ENCODE measurements at regions not wholly inside any gene's neighbourhood (a gene's known extent, or its start where the extent isn't known, plus 50 kb on each side); places are given as distances from the start of the nearest gene placed in this dataset.
"Not testable (repeated sequence)": the region's sequence is repeated elsewhere in the genome, so short reads cannot be mapped to it uniquely, and the experiment has no call there.

GRCh38 chr2:234378958-234379357, 117.9 kb downstream of the ARL4C start:
- CTCF ChIA-PET, ATAC-seq, H3K27ac Mint-ChIP-seq: not testable (repeated sequence)

GRCh38 chr2:234378440-234378839, 118.4 kb downstream of the ARL4C start:
- CTCF ChIA-PET = interaction anchor here (1.3 kb wide), 1 partner anchor 10 kb away, joined by 8 read pairs; no protein-coding TSS in a partner anchor
- Mint-ChIP-seq H3K27me3 (no peaks in the 10 kb centered on the region), H3K27ac (no peak overlapping the region), H3K4me3 (no peak overlapping the region), H3K9me3 (ENCODE audit: low read depth) (no peaks in the 10 kb centered on the region), H3K4me1 (peaks cover 12% of the 10 kb centered on the region), H3K36me3 (peaks cover 8% of the 10 kb centered on the region)
- DNase-seq (no peak), ATAC-seq (no peak)

More at GRCh38 chr2:234378958-234379357, 117.9 kb downstream of the ARL4C start:
- H3K27me3 Mint-ChIP-seq; H3K9me3 Mint-ChIP-seq (ENCODE audit: low read depth); H3K36me3 Mint-ChIP-seq; DNase-seq; H3K4me1 Mint-ChIP-seq; H3K4me3 Mint-ChIP-seq: not testable (repeated sequence)

GRCh38 chr2:234377761-234378391, 119.0 kb downstream of the ARL4C start:
- H3K4me3 Mint-ChIP-seq = no peak overlapping the region
- peaks cover 18% of the 10 kb centered on the region for H3K4me1 Mint-ChIP-seq

DNA sequence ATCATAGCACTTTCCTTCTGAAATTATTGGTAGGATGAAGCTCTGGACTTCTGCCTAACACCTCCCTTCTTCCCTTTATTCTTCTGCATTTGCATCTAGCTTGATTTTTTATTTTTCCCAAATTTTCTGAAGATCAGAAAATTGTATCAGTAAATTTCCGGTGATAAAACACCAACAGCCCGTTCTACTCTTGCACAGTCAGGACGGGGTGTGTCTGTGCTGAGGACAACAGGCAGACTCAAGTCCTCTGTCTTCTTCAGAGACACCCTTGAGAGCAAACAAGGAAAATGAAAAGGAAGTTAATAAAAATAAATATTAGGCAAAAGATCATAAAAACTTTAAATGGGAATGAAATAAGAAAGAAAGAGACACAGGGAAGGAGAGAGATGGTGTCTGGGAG, 120.7 kb downstream of the ARL4C start:
- CTCF ChIA-PET = no interaction called here
- no peak overlapping the region for H3K27ac Mint-ChIP-seq

More at GRCh38 chr2:234377761-234378391, 119.0 kb downstream of the ARL4C start:
- ATAC-seq = no peak
- no peak overlapping the region for H3K27ac Mint-ChIP-seq
- peaks cover 6% of the 10 kb centered on the region for H3K36me3 Mint-ChIP-seq
- CTCF ChIA-PET = interaction anchor here (1.3 kb wide), 1 partner anchor 9 kb away, joined by 8 read pairs; no protein-coding TSS in a partner anchor
- no peaks in the 10 kb centered on the region for H3K9me3 Mint-ChIP-seq (ENCODE audit: low read depth)
- DNase-seq = no peak
- H3K27me3 Mint-ChIP-seq = no peaks in the 10 kb centered on the region

DNA sequence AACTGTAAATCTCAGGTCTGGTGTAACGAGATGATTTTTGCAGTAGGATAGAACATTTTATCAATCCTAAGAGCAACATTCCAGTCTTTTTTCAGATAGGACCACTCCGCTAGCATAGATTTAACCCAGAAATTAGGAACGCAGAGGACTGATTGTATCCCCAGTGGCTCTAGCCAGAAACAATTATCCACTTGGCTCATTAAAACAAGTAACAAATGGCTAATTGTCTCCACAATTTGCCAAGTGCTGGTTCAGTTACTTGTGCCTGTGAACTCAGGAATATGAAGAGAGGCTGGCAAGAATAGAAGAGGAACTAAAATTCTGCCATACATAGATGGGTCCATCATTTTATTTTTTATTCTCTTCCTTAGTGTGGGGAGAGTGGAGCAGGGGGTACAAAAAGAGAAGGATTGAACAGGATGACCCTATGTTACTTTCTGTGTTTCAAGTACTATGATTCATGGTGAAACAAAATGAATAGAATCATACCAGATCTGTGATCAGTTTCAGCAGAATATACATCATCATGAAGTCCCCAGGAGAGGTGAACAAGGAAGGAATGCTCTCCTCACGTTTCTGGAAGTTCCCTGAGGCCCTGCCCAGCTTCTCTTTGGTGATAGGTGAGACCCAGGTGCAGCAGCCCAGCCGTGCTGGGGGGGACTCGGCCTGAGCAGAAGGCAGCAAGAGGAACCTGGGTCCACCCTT, 121.6 kb downstream of the ARL4C start:
- Mint-ChIP-seq H3K27me3 (no peaks in the 10 kb centered on the region), H3K27ac (no peak overlapping the region), H3K36me3 (peaks cover 6% of the 10 kb centered on the region), H3K9me3 (ENCODE audit: low read depth) (no peaks in the 10 kb centered on the region), H3K4me3 (no peak overlapping the region), H3K4me1 (peaks cover 41% of the 10 kb centered on the region)
- no peak for DNase-seq
- CTCF ChIA-PET = interaction anchor here (1.3 kb wide), 1 partner anchor 18 kb away, joined by 3 read pairs; no protein-coding TSS in a partner anchor
- ATAC-seq = no peak

More for the DNA sequence above, 120.7 kb downstream of the ARL4C start:
- peaks cover 6% of the 10 kb centered on the region for H3K36me3 Mint-ChIP-seq
- DNase-seq = no peak
- H3K9me3 Mint-ChIP-seq (ENCODE audit: low read depth) = no peaks in the 10 kb centered on the region
- ATAC-seq = no peak
- no peaks in the 10 kb centered on the region for H3K27me3 Mint-ChIP-seq
- peaks cover 33% of the 10 kb centered on the region for H3K4me1 Mint-ChIP-seq
- no peak overlapping the region for H3K4me3 Mint-ChIP-seq

DNA sequence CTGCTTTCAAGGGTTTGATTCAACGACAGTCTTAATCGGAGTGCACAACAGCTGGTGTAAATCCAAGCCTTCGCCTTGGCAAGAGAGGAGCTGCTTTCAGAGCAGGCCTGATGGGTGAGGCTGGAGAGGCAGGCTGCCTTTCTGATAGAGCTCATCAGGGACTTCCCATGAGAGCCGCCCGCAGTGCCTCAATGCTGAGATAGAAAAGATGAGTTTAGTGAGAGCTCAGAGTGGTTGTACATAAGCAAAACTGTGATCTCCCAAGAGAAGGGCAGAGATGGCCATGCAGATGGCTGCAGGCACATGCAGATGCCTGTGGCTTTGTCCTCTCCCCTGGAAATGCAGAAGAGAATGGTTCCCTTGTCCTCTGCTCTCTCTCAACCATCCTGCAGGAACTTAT, 122.1 kb downstream of the ARL4C start:
- DNase-seq = no peak
- H3K4me1 Mint-ChIP-seq = peaks cover 47% of the 10 kb centered on the region
- peaks cover 6% of the 10 kb centered on the region for H3K36me3 Mint-ChIP-seq
- no peak for ATAC-seq
- H3K9me3 Mint-ChIP-seq (ENCODE audit: low read depth) = no peaks in the 10 kb centered on the region
- CTCF ChIA-PET = interaction anchor here (0.9 to 1.3 kb wide), 2 partner anchors 18 to 84 kb away, joined by 3 read pairs; no protein-coding TSS in a partner anchor
- no peak overlapping the region for H3K4me3 Mint-ChIP-seq
- no peak overlapping the region for H3K27ac Mint-ChIP-seq
- H3K27me3 Mint-ChIP-seq = no peaks in the 10 kb centered on the region

GRCh38 chr2:234374150-234374508, 122.8 kb downstream of the ARL4C start:
- no peaks in the 10 kb centered on the region for H3K27me3 Mint-ChIP-seq
- peaks cover 52% of the 10 kb centered on the region for H3K4me1 Mint-ChIP-seq
- no peaks in the 10 kb centered on the region for H3K9me3 Mint-ChIP-seq (ENCODE audit: low read depth)
- peaks cover 4% of the 10 kb centered on the region for H3K36me3 Mint-ChIP-seq
- CTCF ChIA-PET = interaction anchor here (0.9 to 1.3 kb wide), 3 partner anchors 12 to 85 kb away, joined by 3 read pairs; no protein-coding TSS in a partner anchor
- ATAC-seq (no peak), DNase-seq (no peak)
- no peak overlapping the region for H3K27ac Mint-ChIP-seq
- no peak overlapping the region for H3K4me3 Mint-ChIP-seq

- H3K4me3 Mint-ChIP-seq = no peak overlapping the region
- H3K36me3 Mint-ChIP-seq = no peaks in the 10 kb centered on the region
- H3K27ac Mint-ChIP-seq = peak overlapping the region; percentile 65
- H3K9me3 Mint-ChIP-seq (ENCODE audit: low read depth) = no peaks in the 10 kb centered on the region
- H3K27me3 Mint-ChIP-seq = no peaks in the 10 kb centered on the region
- DNase-seq = no peak
- peaks cover 58% of the 10 kb centered on the region for H3K4me1 Mint-ChIP-seq
- no peak for ATAC-seq
- CTCF ChIA-PET = interaction anchor here (0.8 to 1.3 kb wide), 6 partner anchors 11 to 238 kb away, joined by 3 read pairs; no protein-coding TSS in a partner anchor
These were observed 123.3 kb downstream of the ARL4C start for GRCh38 chr2:234373481-234374149.

DNA sequence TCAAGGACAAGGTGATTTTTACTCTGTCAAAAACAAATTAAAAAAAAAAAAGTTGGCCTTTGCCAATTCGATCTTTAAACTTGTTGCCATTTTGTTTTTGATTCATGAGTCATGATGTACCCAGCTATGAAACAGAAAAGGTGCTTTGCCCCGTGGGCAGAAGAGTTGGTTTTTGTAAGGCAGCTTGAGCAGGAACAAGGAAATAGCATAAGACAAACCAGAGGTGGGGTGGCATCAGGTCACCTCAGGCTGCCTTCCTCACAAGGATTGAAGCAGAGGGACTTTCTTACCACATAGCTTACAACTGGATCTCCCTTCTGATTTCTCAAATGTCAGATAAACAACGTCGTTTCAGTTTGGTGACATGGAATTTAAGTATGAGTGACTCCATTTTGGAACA, 123.8 kb downstream of the ARL4C start:
- no peak for DNase-seq
- no peak for ATAC-seq
- Mint-ChIP-seq H3K4me3 (no peak overlapping the region), H3K36me3 (peaks cover 3% of the 10 kb centered on the region), H3K27me3 (no peaks in the 10 kb centered on the region), H3K27ac (peak overlapping the region; percentile 65), H3K4me1 (peaks cover 63% of the 10 kb centered on the region), H3K9me3 (ENCODE audit: low read depth) (no peaks in the 10 kb centered on the region)
- CTCF ChIA-PET = interaction anchor here (0.8 to 1.4 kb wide), 6 partner anchors 19 to 238 kb away, joined by 3 read pairs; no protein-coding TSS in a partner anchor

GRCh38 chr2:234372506-234372905, 124.4 kb downstream of the ARL4C start:
- no peak for ATAC-seq
- H3K4me1 Mint-ChIP-seq = peaks cover 69% of the 10 kb centered on the region
- H3K9me3 Mint-ChIP-seq (ENCODE audit: low read depth) = no peaks in the 10 kb centered on the region
- peak overlapping the region; percentile 28 for H3K4me3 Mint-ChIP-seq
- DNase-seq = no peak
- peak overlapping the region; percentile 76 for H3K27ac Mint-ChIP-seq
- CTCF ChIA-PET = interaction anchor here (0.9 to 1.6 kb wide), 8 partner anchors 10 to 237 kb away, joined by 3 to 4 read pairs (median 3); no protein-coding TSS in a partner anchor
- peaks cover 3% of the 10 kb centered on the region for H3K36me3 Mint-ChIP-seq
- no peaks in the 10 kb centered on the region for H3K27me3 Mint-ChIP-seq

- H3K27ac Mint-ChIP-seq = peak overlapping the region; percentile 85
- peaks cover 74% of the 10 kb centered on the region for H3K4me1 Mint-ChIP-seq
- CTCF ChIA-PET = interaction anchor here (0.7 to 2.1 kb wide), 15 partner anchors 9 to 176 kb away, joined by 3 to 12 read pairs (median 5); no protein-coding TSS in a partner anchor
- no peaks in the 10 kb centered on the region for H3K27me3 Mint-ChIP-seq
- no peaks in the 10 kb centered on the region for H3K9me3 Mint-ChIP-seq (ENCODE audit: low read depth)
- H3K4me3 Mint-ChIP-seq = peak overlapping the region; percentile 36
- peak; percentile 77 for DNase-seq
- H3K36me3 Mint-ChIP-seq = peaks cover 5% of the 10 kb centered on the region
- peak; percentile 94 for ATAC-seq
These were observed 128.0 kb downstream of the ARL4C start for GRCh38 chr2:234368861-234369261.

DNA sequence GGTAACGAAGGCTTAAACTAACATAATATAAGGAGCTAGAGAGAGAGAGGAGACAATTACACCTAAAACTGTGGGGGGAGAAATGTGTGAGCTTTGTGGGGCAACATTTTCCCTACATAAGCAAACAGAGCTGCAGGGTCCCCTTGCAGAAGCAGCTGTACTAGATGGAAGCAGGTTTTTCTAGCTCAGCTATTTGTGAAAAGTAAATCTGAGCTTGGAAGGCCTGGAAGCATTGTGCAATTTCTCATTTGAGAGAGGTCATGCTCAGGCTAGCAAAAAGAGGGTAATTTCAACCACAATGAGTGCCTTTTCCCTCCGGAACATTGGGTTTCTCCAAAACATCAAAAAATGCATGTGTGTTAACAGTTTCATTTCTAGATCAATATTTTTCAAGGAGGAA, 130.0 kb downstream of the ARL4C start:
- Mint-ChIP-seq H3K9me3 (ENCODE audit: low read depth) (no peaks in the 10 kb centered on the region), H3K4me1 (peaks cover 55% of the 10 kb centered on the region), H3K27ac (peak overlapping the region; percentile 29), H3K4me3 (no peak overlapping the region), H3K27me3 (no peaks in the 10 kb centered on the region), H3K36me3 (peaks cover 5% of the 10 kb centered on the region)
- DNase-seq = no peak
- ATAC-seq = no peak
- CTCF ChIA-PET = interaction anchor here (1.6 kb wide), 1 partner anchor 21 kb away, joined by 3 read pairs; no protein-coding TSS in a partner anchor

DNA sequence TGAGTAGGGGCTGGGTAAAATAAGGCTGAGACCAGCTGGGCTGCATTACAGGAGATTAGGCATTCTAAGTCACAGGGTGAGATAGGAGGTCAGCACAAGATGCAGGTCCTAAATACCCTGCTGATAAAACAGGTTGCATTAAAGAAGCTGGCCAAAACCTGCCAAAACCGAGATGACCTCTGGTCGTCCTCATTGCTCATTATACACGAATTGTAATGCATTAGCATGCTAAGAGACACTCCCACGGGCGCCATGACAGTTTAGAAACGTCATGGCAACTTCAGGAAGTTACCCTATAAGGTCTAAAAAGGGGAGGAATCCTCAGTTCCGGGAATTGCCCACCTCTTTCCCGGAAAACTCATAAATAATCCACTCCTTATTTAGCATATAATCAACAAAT, 132.2 kb downstream of the ARL4C start:
- Mint-ChIP-seq H3K27me3 (no peaks in the 10 kb centered on the region), H3K27ac (no peak overlapping the region), H3K4me3 (no peak overlapping the region), H3K4me1 (peaks cover 41% of the 10 kb centered on the region), H3K9me3 (ENCODE audit: low read depth) (no peaks in the 10 kb centered on the region), H3K36me3 (peaks cover 15% of the 10 kb centered on the region)
- CTCF ChIA-PET = no interaction called here
- ATAC-seq = no peak
- no peak for DNase-seq
